ENCODE measurements at regions not wholly inside any gene's neighbourhood (a gene's known extent, or its start where the extent isn't known, plus 50 kb on each side); places are given as distances from the start of the nearest gene placed in this dataset.

DNA sequence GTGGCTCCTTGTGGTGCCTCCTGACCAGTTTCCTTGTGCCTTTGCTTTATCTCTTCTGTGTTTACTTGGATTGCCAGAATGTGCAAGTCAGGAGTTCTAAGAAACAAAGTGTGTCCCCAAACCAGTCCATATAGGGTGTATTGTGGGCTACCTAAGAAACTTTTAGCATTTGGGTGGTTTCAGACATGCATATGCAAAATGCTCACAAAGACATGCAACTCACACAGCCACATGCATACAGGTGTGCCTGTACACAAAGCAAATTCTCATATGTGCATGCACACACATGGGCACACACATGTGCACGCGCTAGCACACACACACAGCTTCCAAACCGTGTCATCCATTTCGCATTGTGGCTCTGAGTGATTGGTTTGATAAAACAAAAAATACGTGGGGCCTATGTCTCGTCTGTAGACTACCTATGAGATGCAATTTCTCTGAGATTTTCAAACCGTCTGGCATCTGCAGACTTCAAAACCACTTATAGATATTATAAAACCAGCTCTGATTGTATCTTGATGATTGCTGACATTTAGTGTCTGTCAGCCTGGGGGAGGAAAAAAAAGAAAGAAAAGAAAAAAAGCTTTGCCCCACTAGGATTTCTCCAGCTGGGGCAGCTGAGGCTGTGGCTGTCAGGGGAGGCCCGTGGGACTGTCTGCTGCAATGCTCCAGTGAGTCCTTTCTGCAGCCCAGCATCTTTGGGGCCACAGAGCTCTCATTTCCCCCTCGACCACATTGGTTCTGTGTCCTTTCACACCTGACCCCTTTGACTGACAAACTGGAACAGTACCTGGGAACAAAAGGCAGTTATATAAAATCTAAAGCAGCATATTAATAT lies 556.1 kb downstream of the CMPK2 start:
- DNase-seq: no peak

- DNase-seq: no peak
Observed at GRCh38 chr2:6310256-6311215, 555.2 kb downstream of the CMPK2 start.

GRCh38 chr2:6312367-6312766 lies 553.3 kb downstream of the CMPK2 start:
- DNase-seq: no peak

- no peak for DNase-seq
Observed at GRCh38 chr2:6314218-6314960, 551.3 kb downstream of the CMPK2 start.

- DNase-seq: no peak
Observed at GRCh38 chr2:6325616-6326015, 540.1 kb downstream of the CMPK2 start.

DNA sequence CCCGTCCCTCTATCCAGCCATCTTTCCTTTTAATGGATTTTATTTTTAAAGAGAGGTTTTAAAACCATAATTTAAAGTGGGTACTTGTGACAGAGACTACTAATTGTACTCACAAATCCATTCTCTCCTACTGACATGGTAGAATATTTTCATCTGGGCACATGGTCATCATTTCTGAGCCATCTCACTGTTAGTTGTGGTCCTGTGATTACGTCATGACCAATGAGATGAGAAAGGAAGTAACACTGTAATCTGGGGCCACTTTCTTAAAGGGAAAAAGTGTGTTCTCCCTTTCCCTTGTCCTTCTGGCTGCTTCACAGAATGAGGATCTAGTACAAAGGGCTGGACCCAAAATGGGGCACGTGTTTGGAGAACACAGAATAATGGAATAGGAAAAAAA lies 538.7 kb downstream of the CMPK2 start:
- no peak for DNase-seq

GRCh38 chr2:6336752-6337471 lies 528.8 kb downstream of the CMPK2 start:
- no peak for DNase-seq

DNA sequence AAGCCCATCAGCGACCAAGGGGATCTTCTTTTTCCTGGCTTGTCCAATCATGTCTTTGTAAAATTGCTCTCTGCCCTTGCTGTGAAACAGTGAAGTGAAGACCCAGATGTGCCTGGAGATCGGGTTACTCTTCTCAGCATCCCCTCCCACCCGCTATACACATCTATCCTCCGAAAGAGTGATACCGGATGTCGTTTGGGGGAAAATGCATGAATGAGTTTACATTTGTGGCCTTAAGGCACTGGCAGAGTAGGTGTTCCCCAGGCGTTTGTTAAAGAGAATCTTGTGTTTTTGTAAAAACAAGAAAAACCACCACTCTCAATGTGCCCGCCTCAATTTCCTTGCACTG lies 528.3 kb downstream of the CMPK2 start:
- no peak for DNase-seq

DNA sequence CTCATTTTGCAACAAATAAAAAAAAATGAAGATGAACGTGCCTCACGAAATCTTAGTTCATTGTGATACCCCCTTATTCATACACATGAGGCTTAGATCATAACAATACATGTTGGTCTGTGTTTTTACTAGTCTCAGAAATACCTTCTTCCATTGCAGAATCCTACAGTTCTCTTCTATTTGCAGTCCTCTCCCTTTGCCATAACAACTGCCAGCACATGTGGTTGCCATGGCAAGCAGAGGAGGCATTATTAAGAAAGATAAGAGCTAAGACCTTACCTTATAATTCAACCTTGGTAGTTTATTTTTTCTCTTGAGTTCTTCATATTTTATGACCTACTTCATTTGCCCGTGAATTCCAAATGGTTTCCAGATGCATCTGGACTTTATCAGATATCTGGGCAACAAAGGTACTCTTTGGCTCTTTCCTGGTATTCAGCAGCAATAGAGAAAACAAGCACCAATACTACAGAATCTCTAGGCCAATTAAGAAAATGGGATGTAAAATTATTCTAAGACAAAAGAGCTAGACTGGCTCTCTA lies 524.0 kb downstream of the CMPK2 start:
- no peak for DNase-seq

DNA sequence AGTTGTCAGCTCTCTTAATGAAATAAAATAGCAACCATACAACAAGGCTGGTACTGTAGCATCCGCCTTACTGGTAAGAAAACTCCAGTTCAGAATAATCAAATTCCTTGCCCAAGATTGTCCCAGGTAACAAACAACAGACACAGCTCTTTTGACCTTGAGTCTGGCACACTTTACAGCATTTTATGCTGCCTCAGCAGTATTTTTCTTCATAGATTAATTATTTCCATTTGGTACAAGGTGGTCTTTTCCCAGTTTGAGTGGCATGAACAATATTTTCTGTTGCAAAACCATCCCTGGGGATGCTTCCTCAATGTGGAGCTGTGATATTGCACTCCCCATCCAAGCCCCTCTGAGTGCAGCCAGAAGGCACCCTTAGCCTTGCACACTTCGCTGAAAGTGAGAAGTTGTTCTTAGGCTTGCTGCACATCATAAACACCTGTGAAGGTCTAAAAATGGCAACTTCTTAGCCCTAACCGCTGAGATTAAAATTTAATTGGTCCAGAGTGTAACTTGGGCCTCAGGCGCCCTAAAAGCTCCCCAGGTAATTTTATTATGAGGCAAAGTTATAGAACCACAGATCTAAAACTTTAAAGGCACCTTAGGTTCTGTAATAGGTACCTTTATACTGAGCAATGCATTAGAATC lies 523.3 kb downstream of the CMPK2 start:
- no peak for DNase-seq

DNA sequence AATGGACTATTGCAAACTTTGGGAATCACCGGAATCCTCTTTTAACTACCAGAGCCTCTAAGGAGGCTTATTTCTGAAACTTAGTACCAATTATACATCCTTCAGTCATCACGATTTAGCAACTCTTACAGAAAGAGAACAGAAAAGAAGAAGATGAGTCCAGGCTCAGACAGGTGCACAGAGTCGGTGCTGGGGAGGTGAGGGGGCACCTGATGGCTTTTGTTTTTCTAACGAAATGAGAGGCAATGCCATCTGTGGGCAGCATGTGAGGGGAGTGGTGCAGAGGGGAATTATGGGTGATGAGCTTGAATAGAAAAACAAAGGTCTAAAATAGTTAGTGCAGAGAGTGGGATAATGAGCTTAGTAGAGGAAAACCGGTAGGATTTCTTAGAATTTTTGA lies 522.6 kb downstream of the CMPK2 start:
- no peak for DNase-seq

GRCh38 chr2:6352247-6352646 lies 513.5 kb downstream of the CMPK2 start:
- no peak for DNase-seq

DNA sequence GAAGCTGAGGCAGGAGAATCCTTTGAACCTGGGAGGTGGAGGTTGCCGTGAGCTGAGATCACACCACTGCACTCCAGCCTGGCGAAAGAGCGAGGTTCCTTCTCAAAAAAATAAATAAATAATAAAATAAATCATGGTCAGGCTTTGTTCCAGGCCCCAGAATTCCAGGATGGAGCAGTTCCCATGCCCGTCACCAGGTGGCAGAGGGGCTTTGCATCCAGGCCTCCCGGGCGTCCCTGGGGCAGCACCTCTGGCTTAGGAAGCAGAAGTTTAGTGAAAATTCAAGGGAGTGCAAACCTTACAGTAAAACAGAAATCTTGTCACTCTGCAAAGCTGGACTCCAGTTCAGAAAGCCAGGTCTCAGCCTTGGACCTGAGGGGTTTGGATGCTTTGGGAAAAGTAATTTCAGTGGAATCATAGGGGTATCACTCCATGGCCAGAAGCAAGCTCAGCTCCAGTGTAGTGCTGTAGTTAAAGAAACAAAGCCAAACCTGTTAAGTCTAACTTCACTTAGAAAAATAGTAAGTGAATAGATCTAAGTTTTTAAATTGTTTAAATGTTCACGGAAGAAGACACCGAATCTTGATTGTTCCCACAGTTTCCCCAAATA lies 512.7 kb downstream of the CMPK2 start:
- no peak for DNase-seq

- DNase-seq: no peak
Observed at GRCh38 chr2:6353669-6354068, 512.0 kb downstream of the CMPK2 start.

GRCh38 chr2:6354546-6354945 lies 511.2 kb downstream of the CMPK2 start:
- no peak for DNase-seq

GRCh38 chr2:6355886-6356761 lies 509.6 kb downstream of the CMPK2 start:
- no peak for DNase-seq

GRCh38 chr2:6358546-6358945 lies 507.2 kb downstream of the CMPK2 start:
- no peak for DNase-seq

DNA sequence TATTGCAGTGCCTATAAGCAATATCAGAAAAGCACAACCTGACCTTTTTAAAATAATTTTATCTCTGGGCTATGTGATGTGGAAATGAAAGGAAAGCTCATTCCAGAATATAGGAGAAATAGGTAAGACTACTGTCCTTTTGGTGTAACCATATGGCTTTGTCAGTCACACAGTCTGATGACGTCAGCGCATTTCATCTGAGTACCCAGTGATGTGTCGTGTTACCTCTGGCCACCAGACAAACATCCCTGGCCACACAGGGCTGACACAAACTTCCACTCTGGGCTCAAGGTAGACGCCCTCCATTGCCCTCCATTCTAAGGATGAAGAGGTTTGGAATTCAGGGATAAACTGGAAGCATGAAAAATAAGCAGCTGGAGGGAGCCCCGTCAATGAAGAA lies 506.7 kb downstream of the CMPK2 start:
- no peak for DNase-seq

DNA sequence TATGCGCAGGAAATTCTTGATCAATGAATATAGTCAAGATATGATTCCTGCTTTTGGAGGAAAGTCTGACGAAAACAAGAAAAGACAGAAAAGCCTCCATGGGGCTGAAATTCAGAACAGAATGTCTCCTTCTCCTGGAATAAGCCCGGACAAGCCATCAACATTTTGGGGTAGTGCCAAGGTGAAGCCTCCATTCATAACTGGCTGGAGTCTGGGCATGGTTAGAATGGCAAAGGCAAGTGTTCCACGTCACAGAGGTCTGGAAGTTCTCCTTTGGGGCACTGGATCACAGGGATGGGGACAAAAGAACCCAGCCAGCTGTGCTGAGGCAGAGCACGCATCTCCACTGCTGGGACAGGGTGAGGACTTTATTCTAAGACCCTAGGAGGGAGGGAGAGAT lies 505.7 kb downstream of the CMPK2 start:
- no peak for DNase-seq

Data from NCI-H2081 treated with DMSO at 0.1 percent for 48 hours (cell line).